ENCODE measurements at regions not wholly inside any gene's neighbourhood (a gene's known extent, or its start where the extent isn't known, plus 50 kb on each side); places are given as distances from the start of the nearest gene placed in this dataset.

DNA sequence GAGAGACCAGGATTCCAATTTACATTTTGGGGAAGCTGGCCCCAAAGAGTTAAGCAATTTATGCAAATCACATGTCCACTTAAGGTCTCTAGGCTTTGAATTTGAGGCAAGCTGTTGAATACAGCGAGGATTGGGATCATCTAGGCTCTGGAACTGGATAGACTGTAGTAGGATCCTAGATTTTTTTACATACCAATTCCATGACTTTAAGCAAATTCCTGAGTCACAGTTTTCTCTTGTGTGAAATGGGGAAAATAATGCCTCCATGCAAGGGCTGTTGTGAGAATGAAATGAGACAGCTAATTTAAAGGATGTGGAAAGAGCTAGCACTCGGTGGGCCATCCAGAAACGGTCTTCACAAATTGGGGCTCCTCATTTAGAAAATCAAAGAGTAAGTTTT, 103.4 kb downstream of the MINAR1 start:
- H3K4me3 ChIP-seq (ENCODE audit: low read depth in 1 of 3, low read length in 3 of 3) = no peak overlapping the region
- H3K27me3 ChIP-seq (ENCODE audit: control insufficient read depth in 4 of 4, insufficient read depth in 4 of 4, low read length in 3 of 4) = no peaks in the 10 kb centered on the region
- H3K36me3 ChIP-seq (ENCODE audit: control insufficient read depth in 4 of 4, insufficient read depth in 3 of 4, low read depth in 1 of 4, low read length in 3 of 4) = no peaks in the 10 kb centered on the region
- H3K27ac ChIP-seq (ENCODE audit: low read depth in 1 of 2, low read length in 2 of 2) = no peak overlapping the region
- DNase-seq (ENCODE audit: low spot score) = no peak
- no peak overlapping the region for H3K9ac ChIP-seq (ENCODE audit: low read depth in 1 of 2, low read length in 2 of 2)
- no peak for TF ChIP-seq RAD21 (IDR thresholded peaks at IDR 0.05)
- H3K4me1 ChIP-seq (ENCODE audit: control insufficient read depth in 4 of 4, insufficient read depth in 4 of 4, low read length in 3 of 4) = no peaks in the 10 kb centered on the region
- WGBS = 85% methylated on average over 3 of the region's 3 CpGs
- no peaks in the 10 kb centered on the region for H3K9me3 ChIP-seq (ENCODE audit: control insufficient read depth in 4 of 4, low read length in 3 of 4)

DNA sequence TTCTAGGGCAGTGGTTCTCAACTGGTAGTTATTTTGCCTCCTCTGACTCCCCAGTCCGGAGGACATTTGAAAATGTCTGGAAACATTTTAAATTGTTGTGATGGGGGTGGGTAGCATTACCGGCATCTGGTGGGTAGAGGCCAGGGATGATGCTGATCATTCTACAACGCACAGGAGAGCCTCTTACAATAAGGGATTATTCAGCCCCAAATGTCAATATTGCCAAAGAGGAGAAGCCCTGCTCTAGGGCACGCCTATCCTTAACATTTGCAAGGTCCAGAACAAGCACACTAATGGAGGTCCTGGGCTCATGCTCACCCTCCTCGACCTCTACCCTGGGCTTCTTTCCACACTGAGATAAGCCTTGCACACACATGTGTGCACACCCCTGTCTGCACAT, 106.4 kb downstream of the MINAR1 start:
- Histone ChIP-seq H3K9me3 (ENCODE audit: control insufficient read depth in 4 of 4, low read length in 3 of 4) (no peaks in the 10 kb centered on the region), H3K36me3 (ENCODE audit: control insufficient read depth in 4 of 4, insufficient read depth in 3 of 4, low read depth in 1 of 4, low read length in 3 of 4) (no peaks in the 10 kb centered on the region), H3K27me3 (ENCODE audit: control insufficient read depth in 4 of 4, insufficient read depth in 4 of 4, low read length in 3 of 4) (no peaks in the 10 kb centered on the region), H3K9ac (ENCODE audit: low read depth in 1 of 2, low read length in 2 of 2) (no peak overlapping the region), H3K27ac (ENCODE audit: low read depth in 1 of 2, low read length in 2 of 2) (no peak overlapping the region), H3K4me1 (ENCODE audit: control insufficient read depth in 4 of 4, insufficient read depth in 4 of 4, low read length in 3 of 4) (no peaks in the 10 kb centered on the region), H3K4me3 (ENCODE audit: low read depth in 1 of 3, low read length in 3 of 3) (no peak overlapping the region)
- WGBS = 85% methylated on average over 5 of the region's 5 CpGs
- DNase-seq (ENCODE audit: low spot score) = no peak
- TF ChIP-seq TAF1 (conservative IDR thresholded peaks at IDR 0.05) (no peak), FOXA2 (IDR thresholded peaks at IDR 0.05) (no peak), NR2F2 (IDR thresholded peaks at IDR 0.05) (no peak), HNF4G (IDR thresholded peaks at IDR 0.05) (no peak), YY1 (IDR thresholded peaks at IDR 0.05) (no peak), EGR1 (IDR thresholded peaks at IDR 0.05; ENCODE audit: low read depth in 2 of 2) (no peak), SP1 (IDR thresholded peaks at IDR 0.05) (no peak), RAD21 (IDR thresholded peaks at IDR 0.05) (no peak), FOXA1 (IDR thresholded peaks at IDR 0.05) (no peak), HNF4A (conservative IDR thresholded peaks at IDR 0.05) (no peak), GABPA (IDR thresholded peaks at IDR 0.05 in 1 of 2, conservative IDR thresholded peaks at IDR 0.05 in 1 of 2) (no peak), JUND (IDR thresholded peaks at IDR 0.05) (no peak)
- TF ChIP-seq, protein P1, sequence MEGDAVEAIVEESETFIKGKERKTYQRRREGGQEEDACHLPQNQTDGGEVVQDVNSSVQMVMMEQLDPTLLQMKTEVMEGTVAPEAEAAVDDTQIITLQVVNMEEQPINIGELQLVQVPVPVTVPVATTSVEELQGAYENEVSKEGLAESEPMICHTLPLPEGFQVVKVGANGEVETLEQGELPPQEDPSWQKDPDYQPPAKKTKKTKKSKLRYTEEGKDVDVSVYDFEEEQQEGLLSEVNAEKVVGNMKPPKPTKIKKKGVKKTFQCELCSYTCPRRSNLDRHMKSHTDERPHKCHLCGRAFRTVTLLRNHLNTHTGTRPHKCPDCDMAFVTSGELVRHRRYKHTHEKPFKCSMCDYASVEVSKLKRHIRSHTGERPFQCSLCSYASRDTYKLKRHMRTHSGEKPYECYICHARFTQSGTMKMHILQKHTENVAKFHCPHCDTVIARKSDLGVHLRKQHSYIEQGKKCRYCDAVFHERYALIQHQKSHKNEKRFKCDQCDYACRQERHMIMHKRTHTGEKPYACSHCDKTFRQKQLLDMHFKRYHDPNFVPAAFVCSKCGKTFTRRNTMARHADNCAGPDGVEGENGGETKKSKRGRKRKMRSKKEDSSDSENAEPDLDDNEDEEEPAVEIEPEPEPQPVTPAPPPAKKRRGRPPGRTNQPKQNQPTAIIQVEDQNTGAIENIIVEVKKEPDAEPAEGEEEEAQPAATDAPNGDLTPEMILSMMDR (IDR thresholded peaks at IDR 0.05; ENCODE audit: low read depth, low read length, missing input control) = no peak
- TF ChIP-seq, protein P2, sequence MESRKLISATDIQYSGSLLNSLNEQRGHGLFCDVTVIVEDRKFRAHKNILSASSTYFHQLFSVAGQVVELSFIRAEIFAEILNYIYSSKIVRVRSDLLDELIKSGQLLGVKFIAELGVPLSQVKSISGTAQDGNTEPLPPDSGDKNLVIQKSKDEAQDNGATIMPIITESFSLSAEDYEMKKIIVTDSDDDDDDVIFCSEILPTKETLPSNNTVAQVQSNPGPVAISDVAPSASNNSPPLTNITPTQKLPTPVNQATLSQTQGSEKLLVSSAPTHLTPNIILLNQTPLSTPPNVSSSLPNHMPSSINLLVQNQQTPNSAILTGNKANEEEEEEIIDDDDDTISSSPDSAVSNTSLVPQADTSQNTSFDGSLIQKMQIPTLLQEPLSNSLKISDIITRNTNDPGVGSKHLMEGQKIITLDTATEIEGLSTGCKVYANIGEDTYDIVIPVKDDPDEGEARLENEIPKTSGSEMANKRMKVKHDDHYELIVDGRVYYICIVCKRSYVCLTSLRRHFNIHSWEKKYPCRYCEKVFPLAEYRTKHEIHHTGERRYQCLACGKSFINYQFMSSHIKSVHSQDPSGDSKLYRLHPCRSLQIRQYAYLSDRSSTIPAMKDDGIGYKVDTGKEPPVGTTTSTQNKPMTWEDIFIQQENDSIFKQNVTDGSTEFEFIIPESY (IDR thresholded peaks at IDR 0.05) = no peak
- TF ChIP-seq, protein P3, sequence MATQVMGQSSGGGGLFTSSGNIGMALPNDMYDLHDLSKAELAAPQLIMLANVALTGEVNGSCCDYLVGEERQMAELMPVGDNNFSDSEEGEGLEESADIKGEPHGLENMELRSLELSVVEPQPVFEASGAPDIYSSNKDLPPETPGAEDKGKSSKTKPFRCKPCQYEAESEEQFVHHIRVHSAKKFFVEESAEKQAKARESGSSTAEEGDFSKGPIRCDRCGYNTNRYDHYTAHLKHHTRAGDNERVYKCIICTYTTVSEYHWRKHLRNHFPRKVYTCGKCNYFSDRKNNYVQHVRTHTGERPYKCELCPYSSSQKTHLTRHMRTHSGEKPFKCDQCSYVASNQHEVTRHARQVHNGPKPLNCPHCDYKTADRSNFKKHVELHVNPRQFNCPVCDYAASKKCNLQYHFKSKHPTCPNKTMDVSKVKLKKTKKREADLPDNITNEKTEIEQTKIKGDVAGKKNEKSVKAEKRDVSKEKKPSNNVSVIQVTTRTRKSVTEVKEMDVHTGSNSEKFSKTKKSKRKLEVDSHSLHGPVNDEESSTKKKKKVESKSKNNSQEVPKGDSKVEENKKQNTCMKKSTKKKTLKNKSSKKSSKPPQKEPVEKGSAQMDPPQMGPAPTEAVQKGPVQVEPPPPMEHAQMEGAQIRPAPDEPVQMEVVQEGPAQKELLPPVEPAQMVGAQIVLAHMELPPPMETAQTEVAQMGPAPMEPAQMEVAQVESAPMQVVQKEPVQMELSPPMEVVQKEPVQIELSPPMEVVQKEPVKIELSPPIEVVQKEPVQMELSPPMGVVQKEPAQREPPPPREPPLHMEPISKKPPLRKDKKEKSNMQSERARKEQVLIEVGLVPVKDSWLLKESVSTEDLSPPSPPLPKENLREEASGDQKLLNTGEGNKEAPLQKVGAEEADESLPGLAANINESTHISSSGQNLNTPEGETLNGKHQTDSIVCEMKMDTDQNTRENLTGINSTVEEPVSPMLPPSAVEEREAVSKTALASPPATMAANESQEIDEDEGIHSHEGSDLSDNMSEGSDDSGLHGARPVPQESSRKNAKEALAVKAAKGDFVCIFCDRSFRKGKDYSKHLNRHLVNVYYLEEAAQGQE (IDR thresholded peaks at IDR 0.05) = no peak
- TF ChIP-seq, protein P4, sequence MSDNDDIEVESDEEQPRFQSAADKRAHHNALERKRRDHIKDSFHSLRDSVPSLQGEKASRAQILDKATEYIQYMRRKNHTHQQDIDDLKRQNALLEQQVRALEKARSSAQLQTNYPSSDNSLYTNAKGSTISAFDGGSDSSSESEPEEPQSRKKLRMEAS (IDR thresholded peaks at IDR 0.05) = no peak
- TF ChIP-seq, protein P5, sequence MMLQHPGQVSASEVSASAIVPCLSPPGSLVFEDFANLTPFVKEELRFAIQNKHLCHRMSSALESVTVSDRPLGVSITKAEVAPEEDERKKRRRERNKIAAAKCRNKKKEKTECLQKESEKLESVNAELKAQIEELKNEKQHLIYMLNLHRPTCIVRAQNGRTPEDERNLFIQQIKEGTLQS (IDR thresholded peaks at IDR 0.05) = no peak

All from liver (tissue), 8 donors.